WERI-Rb-1 (cell line): ENCODE measurements at regions not wholly inside any gene's neighbourhood (a gene's known extent, or its start where the extent isn't known, plus 50 kb on each side); places are given as distances from the start of the nearest gene placed in this dataset.
A peak's percentile ranks its signal among the peaks of the same experiment; 100 is the strongest.

Experiments used
- DNase-seq: peaks from one replicate; pipeline ENCODE4 v3.0.0-alpha.2; 2020
- H3K27ac ChIP-seq: fragments of 250-450 bp; sonication (Bioruptor Pico); 2 replicates; pipeline ENCODE4 v1.5.1; 2020; ENCODE audit warnings: mild to moderate bottlenecking, moderate library complexity
- H3K27me3 ChIP-seq: fragments of 250-450 bp; sonication (Bioruptor Pico); 2 replicates; pipeline ENCODE4 v1.5.1; 2021; ENCODE audit warnings: mild to moderate bottlenecking, low read depth, moderate library complexity; ENCODE audit not compliant: insufficient read depth, severe bottlenecking
- H3K36me3 ChIP-seq: fragments of 250-450 bp; sonication (Bioruptor Pico); 2 replicates; pipeline ENCODE4 v1.5.1; 2020; ENCODE audit warnings: mild to moderate bottlenecking, moderate library complexity
- H3K4me3 ChIP-seq: 2 replicates; pipeline ENCODE4 v1.5.1; 2011; ENCODE audit warnings: low read depth, mild to moderate bottlenecking, control low read depth, low read length
- H3K9me3 ChIP-seq: fragments of 250-450 bp; sonication (Bioruptor Pico); 2 replicates; pipeline ENCODE4 v1.5.1; 2021; ENCODE audit warnings: mild to moderate bottlenecking, moderate library complexity; ENCODE audit not compliant: severe bottlenecking
- TF ChIP-seq, protein P1 (sequence below): IDR thresholded peaks from 2 replicates; pipeline ENCODE4 v1.5.1; 2011; ENCODE audit warnings: low read depth, mild to moderate bottlenecking, control low read depth, inconsistent platforms, low read length

DNA sequence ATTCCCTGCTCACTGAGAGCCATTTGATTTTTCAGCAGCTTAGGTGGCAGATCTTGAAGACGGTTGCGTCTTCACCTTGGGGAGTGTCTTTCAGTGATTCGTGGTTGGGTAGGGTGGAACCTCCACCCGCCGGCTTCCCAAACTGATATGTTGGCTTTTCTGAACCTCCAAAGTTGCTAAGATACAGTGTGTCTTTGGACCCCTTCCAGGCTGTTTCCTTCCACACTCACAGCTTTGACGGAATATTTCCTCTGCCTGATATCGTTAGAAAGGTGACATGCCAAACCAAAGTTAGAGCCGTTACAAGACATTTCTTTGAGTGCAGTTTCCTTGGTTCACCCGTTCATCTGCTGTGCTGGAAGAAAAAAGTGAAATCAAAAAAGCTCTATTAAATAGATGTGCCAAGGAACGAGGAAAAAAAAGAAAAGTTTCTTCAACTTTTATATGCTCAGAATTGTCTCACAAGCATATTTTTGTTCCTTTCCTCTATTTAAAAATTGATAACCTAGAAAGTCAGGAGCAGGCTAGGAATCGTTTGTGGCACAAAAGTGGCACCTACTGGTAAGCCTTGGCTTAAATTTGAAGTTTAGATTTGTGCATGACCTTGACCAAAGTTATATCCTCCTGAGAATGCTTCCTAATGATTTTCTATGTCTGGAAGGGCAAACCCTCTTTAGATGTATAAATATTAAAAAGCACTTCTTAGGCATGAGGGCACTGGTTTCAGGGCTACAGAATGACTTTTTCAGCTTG, 270.7 kb upstream of the WWC1 start:
- Histone ChIP-seq H3K27me3 (no peaks in the 10 kb centered on the region), H3K9me3 (no peaks in the 10 kb centered on the region), H3K36me3 (no peaks in the 10 kb centered on the region), H3K4me3 (no peak overlapping the region), H3K27ac (no peak overlapping the region)
- DNase-seq = no peak
- TF ChIP-seq, protein P1, sequence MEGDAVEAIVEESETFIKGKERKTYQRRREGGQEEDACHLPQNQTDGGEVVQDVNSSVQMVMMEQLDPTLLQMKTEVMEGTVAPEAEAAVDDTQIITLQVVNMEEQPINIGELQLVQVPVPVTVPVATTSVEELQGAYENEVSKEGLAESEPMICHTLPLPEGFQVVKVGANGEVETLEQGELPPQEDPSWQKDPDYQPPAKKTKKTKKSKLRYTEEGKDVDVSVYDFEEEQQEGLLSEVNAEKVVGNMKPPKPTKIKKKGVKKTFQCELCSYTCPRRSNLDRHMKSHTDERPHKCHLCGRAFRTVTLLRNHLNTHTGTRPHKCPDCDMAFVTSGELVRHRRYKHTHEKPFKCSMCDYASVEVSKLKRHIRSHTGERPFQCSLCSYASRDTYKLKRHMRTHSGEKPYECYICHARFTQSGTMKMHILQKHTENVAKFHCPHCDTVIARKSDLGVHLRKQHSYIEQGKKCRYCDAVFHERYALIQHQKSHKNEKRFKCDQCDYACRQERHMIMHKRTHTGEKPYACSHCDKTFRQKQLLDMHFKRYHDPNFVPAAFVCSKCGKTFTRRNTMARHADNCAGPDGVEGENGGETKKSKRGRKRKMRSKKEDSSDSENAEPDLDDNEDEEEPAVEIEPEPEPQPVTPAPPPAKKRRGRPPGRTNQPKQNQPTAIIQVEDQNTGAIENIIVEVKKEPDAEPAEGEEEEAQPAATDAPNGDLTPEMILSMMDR = peak; percentile 28; the same call in 1 of the 2 replicates

DNA sequence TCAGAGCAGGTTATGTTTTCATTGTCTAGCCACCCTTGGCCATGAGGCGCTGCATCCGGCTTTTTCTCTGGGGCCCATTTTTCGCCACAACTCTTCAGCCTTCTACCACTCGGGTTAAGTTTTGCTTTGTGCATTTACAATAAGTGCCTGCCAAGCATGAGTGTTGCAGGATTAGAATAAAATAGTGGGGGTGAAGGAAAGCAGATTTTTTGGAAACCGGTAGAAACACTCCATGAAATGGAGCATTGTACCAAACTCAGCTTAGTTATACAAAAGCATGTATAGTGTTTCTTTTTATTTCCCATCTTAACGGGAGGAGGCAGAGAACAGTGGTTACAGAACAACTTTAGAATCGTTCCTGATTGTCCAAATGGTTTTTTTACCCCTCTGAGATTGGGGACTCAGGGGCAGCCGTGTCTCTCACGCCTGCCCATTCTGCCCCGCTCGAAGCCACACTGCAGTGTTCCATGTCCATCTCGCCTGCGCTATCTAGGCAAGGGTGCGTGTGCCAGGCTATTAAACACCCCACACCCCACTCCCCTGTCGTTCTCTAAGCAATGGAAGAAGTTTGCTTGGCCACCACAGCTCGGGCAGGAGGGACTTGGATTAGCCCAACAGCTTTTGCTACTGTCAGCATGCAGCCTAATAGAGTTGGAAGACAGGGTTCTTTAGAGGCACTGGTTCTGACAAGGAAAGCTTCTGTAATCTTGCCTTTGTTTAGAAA, 268.8 kb upstream of the WWC1 start:
- no peak for DNase-seq
- Histone ChIP-seq H3K36me3 (no peaks in the 10 kb centered on the region), H3K27ac (no peak overlapping the region), H3K27me3 (no peaks in the 10 kb centered on the region), H3K4me3 (no peak overlapping the region), H3K9me3 (no peaks in the 10 kb centered on the region)
- TF ChIP-seq, protein P1 = no peak

DNA sequence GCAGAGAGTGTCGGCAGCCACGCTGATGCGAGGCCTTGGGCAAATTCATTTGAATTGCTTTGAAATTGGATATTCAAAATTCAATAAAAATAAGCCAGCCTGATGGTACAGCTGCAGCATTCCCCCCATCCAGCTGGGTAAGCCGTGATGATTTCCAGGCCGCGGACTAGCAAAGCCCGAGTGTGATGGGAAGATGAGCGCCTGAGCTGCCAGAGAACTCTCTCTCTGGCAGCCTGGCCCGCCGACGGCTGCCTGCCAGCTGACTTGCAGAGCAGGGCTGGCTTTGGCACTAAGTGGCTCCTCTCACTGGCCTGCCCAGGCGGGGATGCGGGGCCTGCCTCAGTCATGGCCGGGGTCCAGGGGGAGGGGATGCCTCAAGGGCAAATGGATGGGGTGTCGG, 268.3 kb upstream of the WWC1 start:
- no peaks in the 10 kb centered on the region for H3K27me3 ChIP-seq
- no peak overlapping the region for H3K4me3 ChIP-seq
- TF ChIP-seq, protein P1 = no peak
- no peaks in the 10 kb centered on the region for H3K9me3 ChIP-seq
- no peak overlapping the region for H3K27ac ChIP-seq
- H3K36me3 ChIP-seq = no peaks in the 10 kb centered on the region
- DNase-seq = no peak

DNA sequence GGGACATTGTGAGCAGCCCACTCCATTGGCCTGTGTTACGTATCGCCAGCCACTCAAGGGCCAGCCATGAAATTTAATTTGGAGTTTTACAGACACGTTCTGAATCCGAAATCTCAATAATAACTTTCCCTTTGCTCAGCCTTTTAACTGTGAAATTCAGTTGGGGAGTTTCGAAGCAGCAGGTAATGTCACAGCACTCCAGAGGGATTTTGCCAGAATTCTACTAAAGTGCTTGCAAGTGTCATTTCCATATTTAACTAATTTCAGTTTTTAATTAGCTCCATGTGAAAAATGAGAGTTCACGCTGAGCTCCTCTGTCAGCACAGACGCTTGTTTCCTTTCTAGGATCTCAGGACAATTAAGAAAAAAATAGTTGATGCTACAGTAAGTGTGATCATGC, 267.1 kb upstream of the WWC1 start:
- Histone ChIP-seq H3K27ac (no peak overlapping the region), H3K27me3 (no peaks in the 10 kb centered on the region), H3K9me3 (no peaks in the 10 kb centered on the region), H3K4me3 (no peak overlapping the region), H3K36me3 (no peaks in the 10 kb centered on the region)
- DNase-seq = no peak
- TF ChIP-seq, protein P1 = no peak

DNA sequence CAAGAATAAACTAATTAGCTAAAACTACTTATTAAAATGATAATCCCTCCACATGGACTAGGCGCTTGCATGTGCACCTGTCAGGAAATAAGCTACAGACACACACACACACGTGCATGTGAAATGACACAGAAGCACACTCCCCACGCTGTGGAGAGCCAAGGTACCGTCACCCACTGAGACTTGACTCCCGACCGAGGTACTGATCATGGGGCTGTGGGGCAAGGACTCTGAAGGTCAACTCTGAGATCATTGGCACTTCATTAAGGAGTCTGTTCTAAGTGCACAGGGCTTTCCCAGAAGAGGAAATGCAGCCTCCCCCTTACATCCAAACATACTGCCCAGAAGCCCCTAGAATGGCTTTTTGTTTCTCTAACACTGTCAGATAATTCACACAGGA, 264.4 kb upstream of the WWC1 start:
- Histone ChIP-seq H3K9me3 (no peaks in the 10 kb centered on the region), H3K27me3 (no peaks in the 10 kb centered on the region), H3K36me3 (no peaks in the 10 kb centered on the region), H3K4me3 (no peak overlapping the region), H3K27ac (no peak overlapping the region)
- TF ChIP-seq, protein P1 = no peak
- no peak for DNase-seq

DNA sequence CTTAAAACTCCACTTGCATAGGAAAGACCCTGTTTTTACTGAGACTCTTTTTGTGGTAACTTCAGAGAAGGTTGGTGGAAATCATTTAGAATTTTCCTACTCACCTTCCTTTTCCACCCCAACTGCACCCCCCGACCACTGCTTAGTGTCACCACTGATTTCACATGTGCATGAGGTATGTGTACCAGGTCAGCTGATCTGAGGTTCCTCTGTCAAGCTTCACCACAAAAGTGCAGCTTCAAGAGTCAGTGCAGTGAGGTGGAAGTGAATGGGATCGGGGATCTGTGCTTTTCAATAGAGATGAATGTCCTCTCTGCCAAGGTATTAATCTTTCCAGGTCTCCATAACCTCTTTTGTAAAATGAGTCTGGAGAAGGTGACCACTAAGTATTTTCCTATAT, 260.5 kb upstream of the WWC1 start:
- no peaks in the 10 kb centered on the region for H3K36me3 ChIP-seq
- TF ChIP-seq, protein P1 = no peak
- no peak for DNase-seq
- H3K27ac ChIP-seq = no peak overlapping the region
- no peak overlapping the region for H3K4me3 ChIP-seq
- H3K27me3 ChIP-seq = no peaks in the 10 kb centered on the region
- no peaks in the 10 kb centered on the region for H3K9me3 ChIP-seq
